Fibroblast of the aortic adventitia (primary cell): ENCODE measurements at regions not wholly inside any gene's neighbourhood (a gene's known extent, or its start where the extent isn't known, plus 50 kb on each side); places are given as distances from the start of the nearest gene placed in this dataset.

Source experiments
- DNase-seq: peaks from one replicate; pipeline ENCODE4 v3.0.0-alpha.2; 2010; ENCODE audit warnings: low read depth
- H3K4me3 ChIP-seq: 2 replicates; pipeline ENCODE4 v1.5.1; 2011; ENCODE audit warnings: low read depth, mild to moderate bottlenecking, control low read depth, low read length, moderate library complexity
- TF ChIP-seq, protein P1 (sequence below): IDR thresholded peaks from 2 replicates; pipeline ENCODE4 v1.5.1; 2011; ENCODE audit warnings: mild to moderate bottlenecking, low read length, control low read depth, inconsistent platforms; ENCODE audit not compliant: insufficient read depth

DNA sequence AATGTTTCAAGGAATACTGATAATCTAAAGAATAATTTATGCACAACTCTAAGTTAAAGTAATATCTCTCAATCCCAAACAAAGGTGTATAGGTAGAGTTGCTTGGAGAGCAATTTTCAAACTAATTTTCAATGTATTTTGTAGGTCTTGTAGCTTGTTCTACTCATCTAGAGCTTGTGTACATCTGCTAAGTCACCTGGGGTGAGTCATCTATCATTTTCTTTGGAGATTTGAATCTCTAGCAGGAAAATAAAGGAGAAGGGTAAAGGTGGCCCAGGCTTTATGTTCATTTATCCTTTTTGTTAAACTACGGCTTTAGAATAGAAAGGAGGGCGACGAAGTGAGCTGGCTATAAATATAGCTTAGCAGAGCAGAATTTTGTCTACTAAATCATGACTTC is 76.8 kb upstream of the THUMPD2 start:
- DNase-seq: no peak
- no peak overlapping the region for H3K4me3 ChIP-seq
- TF ChIP-seq, protein P1, sequence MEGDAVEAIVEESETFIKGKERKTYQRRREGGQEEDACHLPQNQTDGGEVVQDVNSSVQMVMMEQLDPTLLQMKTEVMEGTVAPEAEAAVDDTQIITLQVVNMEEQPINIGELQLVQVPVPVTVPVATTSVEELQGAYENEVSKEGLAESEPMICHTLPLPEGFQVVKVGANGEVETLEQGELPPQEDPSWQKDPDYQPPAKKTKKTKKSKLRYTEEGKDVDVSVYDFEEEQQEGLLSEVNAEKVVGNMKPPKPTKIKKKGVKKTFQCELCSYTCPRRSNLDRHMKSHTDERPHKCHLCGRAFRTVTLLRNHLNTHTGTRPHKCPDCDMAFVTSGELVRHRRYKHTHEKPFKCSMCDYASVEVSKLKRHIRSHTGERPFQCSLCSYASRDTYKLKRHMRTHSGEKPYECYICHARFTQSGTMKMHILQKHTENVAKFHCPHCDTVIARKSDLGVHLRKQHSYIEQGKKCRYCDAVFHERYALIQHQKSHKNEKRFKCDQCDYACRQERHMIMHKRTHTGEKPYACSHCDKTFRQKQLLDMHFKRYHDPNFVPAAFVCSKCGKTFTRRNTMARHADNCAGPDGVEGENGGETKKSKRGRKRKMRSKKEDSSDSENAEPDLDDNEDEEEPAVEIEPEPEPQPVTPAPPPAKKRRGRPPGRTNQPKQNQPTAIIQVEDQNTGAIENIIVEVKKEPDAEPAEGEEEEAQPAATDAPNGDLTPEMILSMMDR: no peak

DNA sequence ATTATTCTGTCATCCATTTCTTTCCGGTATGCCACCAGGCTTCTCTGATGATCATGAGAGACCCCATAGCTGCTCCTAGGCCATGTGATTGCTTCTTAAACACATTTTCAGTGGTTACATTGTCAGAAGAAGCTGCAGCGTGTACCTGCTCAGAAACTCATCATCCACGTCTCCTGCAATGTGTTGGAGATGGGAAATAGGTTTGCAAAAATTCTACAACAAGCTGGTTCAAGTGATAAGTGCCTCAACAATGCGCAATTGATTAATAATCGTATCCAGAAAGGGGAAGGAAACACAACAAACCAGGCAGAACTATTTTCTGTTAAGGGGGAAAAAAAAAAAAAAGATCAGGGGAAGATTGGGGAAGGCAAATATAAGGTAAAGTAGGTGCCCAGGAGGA is 75.7 kb upstream of the THUMPD2 start:
- no peak overlapping the region for H3K4me3 ChIP-seq
- DNase-seq: no peak

DNA sequence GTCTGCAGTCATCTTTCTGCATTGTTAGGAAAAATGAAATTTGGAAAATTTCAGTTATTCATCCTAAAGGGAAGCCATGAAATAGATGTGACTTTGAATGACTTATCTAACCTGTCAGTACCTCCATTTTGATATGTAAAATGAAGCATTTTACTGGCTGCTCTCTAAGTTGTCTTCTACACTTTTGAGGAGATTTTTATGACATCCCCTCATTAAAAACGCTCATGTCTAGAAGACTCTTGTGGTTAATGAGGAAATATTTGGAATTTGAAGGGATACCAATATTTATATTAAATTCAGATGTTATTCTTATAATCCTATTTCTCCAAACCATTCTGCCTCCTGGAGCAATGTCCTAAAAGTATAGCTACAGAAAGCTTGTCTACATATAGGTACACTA is 73.8 kb upstream of the THUMPD2 start:
- no peak for DNase-seq

More for the DNA sequence above, 75.7 kb upstream of the THUMPD2 start:
- TF ChIP-seq, protein P1: no peak

DNA sequence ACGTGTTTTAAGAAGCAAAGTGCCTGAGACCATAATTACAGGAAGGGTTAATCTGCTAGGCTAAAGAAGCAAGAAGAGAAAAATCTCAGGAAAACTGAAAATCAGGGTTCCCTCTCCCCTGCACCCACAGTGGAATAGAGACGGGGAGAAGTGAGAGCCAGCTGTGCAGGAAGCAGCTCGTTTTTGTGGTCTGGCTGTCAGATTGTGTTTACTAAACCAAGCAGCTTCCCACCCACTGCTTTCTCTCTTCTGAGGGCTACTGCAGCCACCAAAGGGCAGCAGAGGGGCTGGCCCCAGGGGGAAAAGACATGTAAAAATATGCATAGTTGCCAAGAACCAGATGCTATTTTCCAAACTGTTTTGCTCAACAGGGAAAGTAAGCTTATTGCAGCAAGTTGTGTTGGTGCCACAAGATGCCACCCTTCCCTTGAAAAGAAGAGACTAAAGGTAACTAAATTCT is 72.6 kb upstream of the THUMPD2 start:
- TF ChIP-seq, protein P1: no peak
- no peak overlapping the region for H3K4me3 ChIP-seq

More for the DNA sequence above, 73.8 kb upstream of the THUMPD2 start:
- H3K4me3 ChIP-seq: no peak overlapping the region
- TF ChIP-seq, protein P1: no peak

DNA sequence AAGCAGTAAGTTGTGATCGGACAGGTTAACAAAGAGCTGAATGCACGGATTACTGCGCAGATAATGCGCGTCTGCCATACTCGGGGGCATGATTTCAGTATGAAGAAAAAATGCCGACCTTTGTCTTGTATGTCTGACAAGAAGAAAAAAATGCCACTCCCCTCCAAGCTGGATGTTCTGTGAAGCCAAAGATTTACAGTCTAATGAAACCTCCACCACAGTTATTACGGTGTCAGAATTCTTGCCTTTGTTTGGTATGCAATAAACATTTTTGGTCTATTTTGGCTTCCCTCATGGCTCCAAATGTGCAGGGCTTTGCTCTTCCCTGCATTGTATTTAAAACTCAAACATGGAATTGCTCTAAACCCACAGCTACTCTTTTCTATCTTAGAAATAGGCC is 72.2 kb upstream of the THUMPD2 start:
- peak; percentile 3 for DNase-seq
- no peak overlapping the region for H3K4me3 ChIP-seq
- TF ChIP-seq, protein P1: no peak

More for the DNA sequence above, 72.6 kb upstream of the THUMPD2 start:
- DNase-seq: peak; percentile 10

DNA sequence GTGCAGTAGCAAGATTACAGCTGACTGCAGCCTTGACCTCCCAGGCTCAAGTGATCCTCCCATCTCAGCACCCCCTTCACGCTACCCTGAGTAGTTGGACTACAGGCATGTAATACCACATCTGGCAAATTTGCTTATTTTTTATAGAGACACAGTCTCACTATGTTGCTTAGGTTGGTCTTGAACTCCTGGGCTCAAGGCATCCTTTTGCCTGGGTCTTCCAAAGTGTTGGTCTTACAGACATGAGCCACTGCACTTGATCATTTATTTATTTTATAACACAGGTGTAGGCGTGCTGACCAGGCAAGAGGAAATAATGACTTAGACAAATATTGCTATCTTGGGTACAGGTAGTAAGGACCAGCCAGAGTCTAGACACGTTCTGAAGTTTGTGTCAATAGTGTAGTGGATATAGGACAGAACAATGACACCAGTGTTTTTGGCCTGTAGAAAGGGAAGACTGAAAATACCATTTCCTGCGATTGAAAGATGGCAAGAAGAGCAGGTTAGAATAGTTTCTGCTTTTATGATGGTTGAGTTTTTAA is 71.0 kb upstream of the THUMPD2 start:
- DNase-seq: no peak
- TF ChIP-seq, protein P1: no peak
- no peak overlapping the region for H3K4me3 ChIP-seq

DNA sequence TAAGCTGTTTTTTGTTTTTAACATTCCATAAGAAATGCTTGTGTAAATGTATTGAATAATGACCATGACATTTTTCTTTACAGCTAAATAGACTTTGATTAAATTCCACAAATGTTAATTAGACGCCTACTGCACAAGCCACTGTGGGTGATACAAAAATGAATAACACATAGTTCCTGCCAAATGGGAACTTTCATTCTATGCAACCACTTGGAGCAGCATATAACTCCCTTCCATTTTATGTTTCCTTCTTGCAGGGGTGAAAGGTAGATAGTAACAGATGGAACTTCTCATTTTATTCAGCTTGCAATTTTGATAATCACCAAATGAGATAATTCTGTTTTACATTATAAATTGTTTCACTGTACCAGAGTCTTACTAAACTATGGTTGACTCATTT is 70.0 kb upstream of the THUMPD2 start:
- TF ChIP-seq, protein P1: no peak
- DNase-seq: no peak
- no peak overlapping the region for H3K4me3 ChIP-seq
